ENCODE measurements at regions not wholly inside any gene's neighbourhood (a gene's known extent, or its start where the extent isn't known, plus 50 kb on each side); places are given as distances from the start of the nearest gene placed in this dataset.

DNA sequence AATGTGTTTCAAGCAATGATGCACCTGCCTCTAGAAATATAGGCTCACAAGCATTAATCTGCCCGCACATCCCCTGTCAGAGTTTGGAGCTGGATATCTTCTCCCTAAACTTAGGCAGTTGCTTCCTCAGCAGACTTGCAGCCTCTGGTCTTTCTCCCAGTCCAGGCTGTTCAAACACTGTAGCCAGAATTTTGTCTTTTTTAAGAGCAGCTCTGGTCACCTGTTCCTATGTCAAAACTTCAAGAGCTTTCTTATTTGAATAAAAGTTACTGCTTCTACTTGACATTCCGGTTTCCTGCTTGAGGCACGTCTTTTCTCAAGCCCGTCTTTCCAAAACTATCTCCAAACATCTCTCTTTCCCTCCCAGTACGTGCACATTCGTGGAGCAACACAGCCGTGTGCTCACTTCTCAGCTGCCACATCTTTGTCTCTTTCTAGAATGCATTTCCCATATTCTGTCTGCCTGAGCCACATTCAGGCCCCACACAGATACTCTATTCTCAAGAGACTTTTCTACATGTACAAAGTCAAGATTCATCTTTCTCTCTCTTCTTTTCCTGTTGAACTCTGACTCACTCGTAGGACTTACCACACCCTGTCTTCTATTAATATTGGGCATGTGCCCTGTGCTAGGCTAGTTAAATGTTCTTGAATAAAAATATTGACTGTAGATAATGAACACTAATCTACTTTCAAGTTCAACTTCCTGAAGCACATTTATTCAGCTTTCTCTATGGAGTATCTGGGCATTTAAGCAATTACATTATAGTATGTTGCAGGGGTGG is 307.7 kb upstream of the SOX2 start:
- TF ChIP-seq CTCF (conservative IDR thresholded peaks at IDR 0.05; ENCODE audit: control insufficient read depth, insufficient read depth, low read depth, low read length): no peak
- no peak overlapping the region for H3K4me3 ChIP-seq (ENCODE audit: control insufficient read depth, low read depth, low read length)
- DNase-seq (ENCODE audit: low read depth): peak; percentile 4

DNA sequence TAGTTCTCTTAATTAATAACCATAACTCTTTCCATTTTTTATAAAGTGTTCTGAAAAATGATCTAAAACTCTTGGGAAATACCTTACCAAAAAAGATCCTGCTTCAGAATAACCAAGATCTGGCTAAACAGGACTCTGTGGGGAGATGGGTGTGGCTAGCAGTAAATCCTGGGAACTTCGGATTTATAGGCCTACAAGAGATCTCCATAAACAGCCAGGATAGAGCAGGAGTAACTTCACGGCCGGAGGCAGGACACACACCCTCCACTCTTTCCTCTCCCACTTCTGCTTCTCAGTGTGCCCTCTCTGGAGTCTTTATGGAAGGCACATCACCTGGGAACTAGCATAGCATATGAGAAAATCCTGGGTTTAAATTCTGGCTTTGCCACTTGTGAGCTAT is 309.4 kb upstream of the SOX2 start:
- no peak for TF ChIP-seq CTCF (conservative IDR thresholded peaks at IDR 0.05; ENCODE audit: control insufficient read depth, insufficient read depth, low read depth, low read length)
- DNase-seq (ENCODE audit: low read depth): no peak
- H3K4me3 ChIP-seq (ENCODE audit: control insufficient read depth, low read depth, low read length): no peak overlapping the region

GRCh38 chr3:181384970-181385369 is 326.8 kb upstream of the SOX2 start:
- TF ChIP-seq CTCF (conservative IDR thresholded peaks at IDR 0.05; ENCODE audit: control insufficient read depth, insufficient read depth, low read depth, low read length): no peak
- no peak for DNase-seq (ENCODE audit: low read depth)

GRCh38 chr3:181383760-181384159 is 328.0 kb upstream of the SOX2 start:
- H3K4me3 ChIP-seq (ENCODE audit: control insufficient read depth, low read depth, low read length): no peak overlapping the region
- no peak for DNase-seq (ENCODE audit: low read depth)
- TF ChIP-seq CTCF (conservative IDR thresholded peaks at IDR 0.05; ENCODE audit: control insufficient read depth, insufficient read depth, low read depth, low read length): no peak

More at GRCh38 chr3:181384970-181385369, 326.8 kb upstream of the SOX2 start:
- no peak overlapping the region for H3K4me3 ChIP-seq (ENCODE audit: control insufficient read depth, low read depth, low read length)

DNA sequence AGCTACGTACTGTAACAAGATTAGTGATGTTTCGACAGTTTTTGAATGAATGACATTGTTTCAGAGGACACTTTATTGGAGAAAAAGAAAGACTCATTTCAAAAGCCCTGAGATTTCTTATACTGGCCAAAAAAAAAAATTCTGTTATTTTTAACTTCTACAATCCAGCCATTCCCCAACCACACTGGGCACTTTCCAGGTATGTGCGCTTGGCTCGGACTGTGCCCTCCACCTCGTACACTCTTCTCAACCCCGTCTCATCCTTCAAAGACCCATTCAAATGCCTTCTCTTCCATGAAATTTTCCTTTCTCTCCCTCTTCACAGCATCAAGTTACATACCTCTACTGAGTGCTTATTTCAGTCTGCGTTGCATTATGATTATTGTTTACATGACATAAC is 328.5 kb upstream of the SOX2 start:
- no peak overlapping the region for H3K4me3 ChIP-seq (ENCODE audit: control insufficient read depth, low read depth, low read length)
- TF ChIP-seq CTCF (conservative IDR thresholded peaks at IDR 0.05; ENCODE audit: control insufficient read depth, insufficient read depth, low read depth, low read length): no peak
- no peak for DNase-seq (ENCODE audit: low read depth)

DNA sequence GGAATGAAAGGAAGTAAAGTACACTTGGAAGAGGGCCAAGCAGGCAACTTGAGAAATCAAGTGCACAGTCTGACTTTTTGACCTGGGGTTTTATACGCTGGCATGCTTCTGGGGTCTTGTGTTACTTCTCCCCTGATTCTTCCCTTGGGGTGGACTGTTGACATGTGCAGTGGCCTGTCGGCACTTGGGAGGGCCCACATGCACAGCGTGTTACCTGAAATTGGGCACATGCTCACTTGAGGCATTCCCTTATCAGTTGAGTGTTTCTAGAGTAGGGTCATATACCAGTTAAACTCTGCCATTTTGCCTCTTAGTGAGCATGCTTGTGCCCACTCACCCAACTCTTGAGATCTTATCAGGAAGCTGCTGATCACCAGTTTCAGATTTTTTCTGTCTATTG is 329.1 kb upstream of the SOX2 start:
- no peak overlapping the region for H3K4me3 ChIP-seq (ENCODE audit: control insufficient read depth, low read depth, low read length)
- DNase-seq (ENCODE audit: low read depth): no peak
- no peak for TF ChIP-seq CTCF (conservative IDR thresholded peaks at IDR 0.05; ENCODE audit: control insufficient read depth, insufficient read depth, low read depth, low read length)

Measured in fibroblast of mammary gland (primary cell).